ENCODE measurements at regions not wholly inside any gene's neighbourhood (a gene's known extent, or its start where the extent isn't known, plus 50 kb on each side); places are given as distances from the start of the nearest gene placed in this dataset.
A peak's percentile ranks its signal among the peaks of the same experiment; 100 is the strongest.
"Not testable (repeated sequence)": the region's sequence is repeated elsewhere in the genome, so short reads cannot be mapped to it uniquely, and the experiment has no call there.

GRCh38 chr6:50899306-50899870 is 80.7 kb downstream of the TFAP2B start:
- no peaks in the 10 kb centered on the region for H3K9me3 ChIP-seq
- intact Hi-C loops (cut with DNase I) = no loop called here
- no peaks in the 10 kb centered on the region for H3K4me1 ChIP-seq
- ATAC-seq = no peak
- no peaks in the 10 kb centered on the region for H3K27me3 ChIP-seq
- H3K36me3 ChIP-seq = no peaks in the 10 kb centered on the region
- H3K27ac ChIP-seq = no peak overlapping the region
- H3K4me3 ChIP-seq = no peak overlapping the region
- TF ChIP-seq CTCF (IDR thresholded peaks at IDR 0.05) = no peak
- no peak for DNase-seq

GRCh38 chr6:50902260-50902659 is 83.6 kb downstream of the TFAP2B start:
- DNase-seq (no peak), ATAC-seq (no peak)
- intact Hi-C loops (cut with DNase I) = no loop called here
- H3K4me3 ChIP-seq = no peak overlapping the region
- H3K9me3 ChIP-seq = no peaks in the 10 kb centered on the region
- no peaks in the 10 kb centered on the region for H3K27me3 ChIP-seq
- H3K4me1 ChIP-seq = no peaks in the 10 kb centered on the region
- H3K27ac ChIP-seq = no peak overlapping the region
- no peaks in the 10 kb centered on the region for H3K36me3 ChIP-seq
- no peak for TF ChIP-seq CTCF (IDR thresholded peaks at IDR 0.05)

- no peak for TF ChIP-seq CTCF (IDR thresholded peaks at IDR 0.05)
- Histone ChIP-seq H3K36me3 (no peaks in the 10 kb centered on the region), H3K4me1 (no peaks in the 10 kb centered on the region), H3K9me3 (no peaks in the 10 kb centered on the region), H3K4me3 (no peak overlapping the region), H3K27me3 (no peaks in the 10 kb centered on the region), H3K27ac (no peak overlapping the region)
- intact Hi-C loops (cut with DNase I) = no loop called here
- no peak for ATAC-seq
- DNase-seq = no peak
Measured at GRCh38 chr6:50905297-50905696, 86.6 kb downstream of the TFAP2B start.

GRCh38 chr6:50907565-50907964 is 88.9 kb downstream of the TFAP2B start:
- Histone ChIP-seq H3K27me3 (no peaks in the 10 kb centered on the region), H3K36me3 (no peaks in the 10 kb centered on the region), H3K9me3 (no peaks in the 10 kb centered on the region), H3K4me3 (no peak overlapping the region), H3K27ac (no peak overlapping the region), H3K4me1 (no peaks in the 10 kb centered on the region)
- ATAC-seq (no peak), DNase-seq (no peak)
- intact Hi-C loops (cut with DNase I) = no loop called here
- no peak for TF ChIP-seq CTCF (IDR thresholded peaks at IDR 0.05)

- no peak overlapping the region for H3K27ac ChIP-seq
- no peak for TF ChIP-seq CTCF (IDR thresholded peaks at IDR 0.05)
- no peaks in the 10 kb centered on the region for H3K4me1 ChIP-seq
- peaks cover 0 to 17% of the 10 kb centered on the region in 2 donors for H3K9me3 ChIP-seq
- H3K27me3 ChIP-seq = no peaks in the 10 kb centered on the region
- no peaks in the 10 kb centered on the region for H3K36me3 ChIP-seq
- intact Hi-C loops (cut with DNase I) = no loop called here
- ATAC-seq = no peak
- H3K4me3 ChIP-seq = no peak overlapping the region
- DNase-seq = peak in 1 of 4 donors; percentile 83
Measured at GRCh38 chr6:50913105-50913770, 94.6 kb downstream of the TFAP2B start.

GRCh38 chr6:50921378-50921777 is 102.7 kb downstream of the TFAP2B start:
- H3K36me3 ChIP-seq; H3K27ac ChIP-seq; intact Hi-C loops (cut with DNase I); ATAC-seq; DNase-seq; H3K4me3 ChIP-seq; H3K27me3 ChIP-seq; H3K4me1 ChIP-seq: not testable (repeated sequence)
- H3K9me3 ChIP-seq = peaks cover 0 to 18% of the 10 kb centered on the region in 2 donors

All from left lung (tissue), 4 donors.